Anterior cingulate cortex (tissue), 58 donors: ENCODE measurements at regions not wholly inside any gene's neighbourhood (a gene's known extent, or its start where the extent isn't known, plus 50 kb on each side); places are given as distances from the start of the nearest gene placed in this dataset.

Source experiments
- DNase-seq, 58 donors: peaks; one replicate each; lab custom pipeline; 2025; lab: John Stamatoyannopoulos, UW

DNA sequence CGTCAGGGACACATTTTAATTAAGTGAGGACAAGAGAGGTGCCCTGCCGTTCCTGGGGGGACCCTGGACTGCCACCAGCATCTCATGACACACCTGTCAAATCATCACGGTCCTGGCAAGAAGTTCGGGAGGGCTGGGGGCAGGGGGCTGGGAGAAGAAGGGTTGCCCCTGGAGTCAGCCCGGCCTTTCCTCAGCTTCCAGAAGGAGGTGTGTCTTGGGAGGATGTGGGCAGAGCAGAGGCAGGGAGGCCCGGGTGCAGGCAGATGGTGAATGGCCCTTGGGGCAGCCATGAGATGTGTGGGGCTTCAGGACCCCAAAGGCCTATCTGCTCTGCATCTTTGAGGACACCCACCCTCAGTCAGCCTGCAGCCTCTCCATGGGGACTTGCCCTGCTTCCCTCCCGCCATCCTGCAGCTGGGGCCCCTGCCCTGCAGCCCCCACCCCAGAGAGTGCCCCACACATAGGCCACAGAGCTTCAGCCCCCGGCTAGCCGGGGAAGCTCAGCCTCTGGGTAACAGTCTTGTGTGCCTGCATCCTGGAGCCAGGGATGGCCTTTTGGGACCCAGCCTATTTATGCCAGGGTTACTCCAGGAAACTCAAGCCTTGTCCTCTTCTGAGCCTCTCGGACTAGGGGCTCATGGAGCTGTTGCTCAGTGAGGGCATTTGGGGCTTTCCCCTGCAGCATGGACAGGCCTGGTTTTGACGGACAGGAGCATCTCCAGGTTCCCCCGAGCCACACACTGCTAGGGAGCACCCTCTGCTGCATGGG lies 178.5 kb downstream of the KIF26A start:
- DNase-seq, result no peak

DNA sequence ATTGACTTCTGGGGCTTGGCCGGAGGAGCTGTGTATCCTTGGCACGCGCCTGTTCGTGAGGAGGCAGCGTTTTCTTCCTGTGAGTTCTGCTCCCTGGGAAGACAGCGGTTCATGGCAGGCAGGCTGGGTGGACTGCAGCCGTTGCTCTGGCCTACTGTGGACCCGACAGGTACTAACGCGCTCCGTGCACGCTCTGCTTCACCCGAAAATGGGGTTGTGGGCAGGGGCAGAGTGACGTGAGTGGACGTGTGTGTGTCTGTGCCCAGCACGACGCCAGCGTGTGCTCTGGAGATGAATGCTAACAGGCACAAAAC lies 179.1 kb downstream of the KIF26A start:
- DNase-seq, result no peak

DNA sequence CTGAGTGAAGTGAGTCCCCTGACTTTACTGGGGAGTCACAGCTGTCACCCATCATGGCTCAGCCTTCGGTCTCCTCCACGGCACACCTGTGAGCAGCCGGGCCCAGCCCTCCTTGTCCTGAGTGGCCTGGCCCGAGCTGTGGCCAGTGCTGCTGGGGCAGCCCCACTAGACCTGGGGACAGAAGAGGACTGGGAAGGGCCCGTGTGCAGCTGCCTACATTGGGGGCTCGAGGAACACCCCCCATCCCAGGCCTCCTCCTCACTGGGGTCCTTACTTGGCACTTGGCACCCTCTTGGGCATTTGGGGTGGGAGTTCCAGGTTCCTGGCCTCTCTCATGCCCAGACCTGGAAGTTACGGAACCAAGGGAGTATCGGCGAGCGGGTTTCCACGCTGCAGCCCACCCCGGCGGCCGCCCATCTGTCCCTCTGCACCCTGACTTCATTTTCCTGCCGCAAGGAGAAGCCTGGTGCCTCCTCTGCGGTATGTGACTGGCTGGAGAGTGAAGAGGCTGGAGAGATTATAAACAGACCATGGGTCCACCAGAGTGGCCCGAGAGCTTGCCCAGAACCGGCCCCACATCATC lies 179.7 kb downstream of the KIF26A start:
- DNase-seq, result no peak

- no peak for DNase-seq
Measured at GRCh38 chr14:104318558-104319490, 180.4 kb downstream of the KIF26A start.

- no peak for DNase-seq
Measured at GRCh38 chr14:104319491-104320241, 181.3 kb downstream of the KIF26A start.

GRCh38 chr14:104320611-104321086 lies 182.3 kb downstream of the KIF26A start:
- DNase-seq, result no peak

GRCh38 chr14:104321088-104321801 lies 182.9 kb downstream of the KIF26A start:
- DNase-seq, result no peak

DNA sequence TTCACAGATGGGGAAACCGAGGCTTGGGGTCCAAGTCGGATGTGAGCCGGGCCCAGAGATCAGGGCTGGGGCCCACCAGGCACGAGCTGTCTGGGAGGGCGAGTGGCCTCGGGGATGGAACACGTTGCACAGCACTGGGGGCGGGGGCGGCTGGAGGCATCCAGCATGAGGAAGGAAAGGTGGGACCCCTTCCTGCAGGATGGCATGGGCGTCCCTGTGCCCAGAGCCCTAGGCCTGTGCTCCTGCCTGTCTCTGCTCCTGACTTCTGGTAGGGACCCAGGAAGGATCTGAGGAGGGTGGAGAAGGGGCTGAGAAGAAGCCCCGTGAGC lies 183.4 kb downstream of the KIF26A start:
- DNase-seq, result no peak

DNA sequence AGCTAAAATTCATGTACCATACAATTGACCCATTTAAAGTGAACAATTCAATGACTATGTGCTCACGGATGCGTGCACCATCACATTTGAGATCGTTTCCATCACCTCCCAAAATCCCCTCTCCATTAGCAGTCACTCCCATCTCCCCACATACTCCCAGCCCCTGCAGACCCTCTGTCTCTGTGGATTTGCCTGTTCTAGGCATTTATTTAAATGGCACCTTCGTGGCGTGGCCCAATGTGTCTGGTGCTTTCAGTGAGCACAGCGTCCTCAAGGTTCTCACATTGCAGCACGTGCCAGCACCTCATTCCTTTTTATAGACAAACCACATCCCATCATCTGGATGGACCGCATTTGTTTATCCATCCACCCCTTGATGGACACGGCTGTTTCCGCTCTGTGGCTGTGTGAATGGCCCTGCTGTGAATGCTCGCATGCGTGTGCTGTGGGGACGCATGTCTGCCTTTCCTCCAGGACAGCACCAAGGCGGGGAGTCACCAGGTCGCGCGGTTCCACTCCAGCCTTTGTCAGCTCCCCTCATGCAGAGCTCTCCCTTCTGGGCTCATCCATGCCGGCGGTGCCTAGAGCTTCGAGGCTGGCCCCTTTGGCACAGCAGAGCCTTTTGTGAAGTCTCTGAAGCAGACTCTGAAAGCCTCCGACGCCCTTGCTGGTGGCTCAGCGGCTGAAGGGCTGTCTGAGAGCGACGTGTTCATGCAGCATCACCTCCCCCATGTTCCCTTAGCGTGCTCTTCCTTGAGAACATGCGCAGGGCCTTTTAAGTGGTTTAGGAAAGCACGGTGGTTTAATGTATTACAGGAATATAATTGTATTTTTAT lies 184.4 kb downstream of the KIF26A start:
- DNase-seq, result no peak

DNA sequence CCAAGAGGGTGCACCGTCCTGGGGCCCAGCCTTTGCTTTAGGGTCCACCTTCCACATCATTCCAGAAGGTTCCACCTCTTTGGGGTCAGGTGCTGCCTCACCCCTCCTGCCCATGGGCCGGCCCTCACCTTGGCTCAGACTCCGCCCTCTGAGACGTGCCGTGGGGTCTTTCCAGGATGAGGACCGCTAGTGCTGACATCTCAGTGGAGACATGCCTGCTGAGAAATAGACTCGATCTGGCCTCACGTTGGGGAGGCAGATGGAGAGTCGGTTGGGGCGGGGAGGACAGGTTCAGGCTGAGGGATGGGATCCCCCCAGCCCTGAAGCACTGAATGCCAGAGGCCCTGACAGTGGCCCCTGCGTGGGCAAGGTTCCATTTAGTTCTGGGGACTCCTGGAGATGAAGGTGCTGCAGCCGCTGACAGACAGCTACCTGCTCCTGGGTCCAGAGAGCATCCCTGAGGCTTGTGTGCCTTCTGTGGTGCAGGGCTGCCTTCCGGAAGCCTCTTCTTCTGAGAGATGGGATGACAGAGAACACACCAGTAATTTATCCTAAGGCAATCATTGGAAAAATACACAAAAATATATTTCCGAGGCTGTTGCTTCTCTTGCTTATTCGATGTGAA lies 185.3 kb downstream of the KIF26A start:
- DNase-seq, result no peak

DNA sequence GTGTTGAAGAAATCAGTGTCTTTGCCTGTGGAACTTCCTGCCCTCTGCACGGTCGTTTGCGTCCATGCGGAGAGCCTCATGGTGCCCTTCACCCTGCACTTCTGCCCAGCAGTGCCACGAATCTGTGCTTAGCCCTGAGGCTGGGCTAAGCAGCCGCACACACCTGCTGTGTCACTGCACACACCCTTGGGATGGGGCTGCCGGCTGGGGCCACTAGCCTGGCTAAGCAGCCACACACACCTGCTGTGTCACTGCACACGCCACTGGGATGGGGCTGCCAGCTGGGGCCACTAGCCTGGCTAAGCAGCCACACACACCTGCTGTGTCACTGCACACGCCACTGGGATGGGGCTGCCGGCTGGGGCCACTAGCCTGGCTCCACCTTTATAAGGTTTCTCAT lies 188.5 kb downstream of the KIF26A start:
- DNase-seq, result no peak

- DNase-seq, result no peak
Measured at GRCh38 chr14:104328607-104329006, 190.2 kb downstream of the KIF26A start.

DNA sequence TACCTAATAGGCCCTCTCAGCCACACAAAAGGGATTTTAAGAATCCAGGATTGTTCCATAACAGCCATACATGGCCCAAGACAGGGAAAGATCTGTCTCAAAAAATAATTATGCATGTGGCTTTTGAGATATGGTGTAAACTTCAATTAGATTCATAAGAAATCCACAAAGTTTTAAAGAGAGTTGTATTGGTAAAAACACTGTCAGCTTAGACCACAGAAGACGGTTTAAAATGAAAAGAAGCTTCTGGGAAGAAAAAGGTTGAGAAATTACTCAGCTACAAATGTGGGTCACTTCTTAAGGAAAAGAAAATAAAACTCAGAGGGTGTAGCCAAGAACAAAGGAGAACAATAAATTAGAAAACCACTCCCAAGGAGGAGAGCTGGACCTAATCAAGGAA lies 191.4 kb downstream of the KIF26A start:
- DNase-seq, result no peak

DNA sequence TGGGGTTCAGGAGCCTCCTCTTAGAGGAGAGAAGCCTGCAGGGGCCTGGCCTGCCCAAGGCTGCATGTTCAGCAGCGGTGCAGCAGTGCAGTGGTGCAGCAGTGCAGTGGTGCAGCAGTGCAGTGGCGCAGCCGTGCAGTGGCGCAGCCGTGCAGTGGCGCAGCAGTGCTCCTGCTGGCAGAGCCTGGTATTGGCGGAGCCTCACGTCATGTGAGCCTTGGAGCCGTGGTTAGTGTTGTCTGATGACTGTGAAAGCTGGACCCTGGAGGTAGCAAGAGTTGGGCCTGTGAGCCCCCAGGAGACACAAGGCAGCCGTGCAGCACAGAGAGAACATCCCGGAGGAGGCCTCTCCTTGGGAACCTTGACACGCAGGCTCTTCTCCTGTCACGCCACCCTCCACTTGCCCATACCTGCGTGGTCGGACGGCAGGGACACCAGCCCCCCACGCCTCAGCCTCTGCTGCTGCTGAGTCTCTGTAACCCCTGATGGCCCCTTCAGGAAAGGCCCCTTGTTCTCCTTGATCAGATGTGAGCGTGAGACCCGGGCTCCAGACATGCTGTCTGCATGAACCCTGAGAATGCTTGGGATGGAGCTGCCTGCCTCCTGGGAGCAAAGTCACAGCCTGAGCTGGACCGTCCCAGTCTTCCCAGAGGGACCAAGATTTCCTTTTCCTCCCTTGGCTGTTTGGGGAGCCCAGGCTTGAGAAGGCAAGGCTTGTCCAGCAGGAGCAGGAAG lies 193.7 kb downstream of the KIF26A start:
- no peak for DNase-seq

DNA sequence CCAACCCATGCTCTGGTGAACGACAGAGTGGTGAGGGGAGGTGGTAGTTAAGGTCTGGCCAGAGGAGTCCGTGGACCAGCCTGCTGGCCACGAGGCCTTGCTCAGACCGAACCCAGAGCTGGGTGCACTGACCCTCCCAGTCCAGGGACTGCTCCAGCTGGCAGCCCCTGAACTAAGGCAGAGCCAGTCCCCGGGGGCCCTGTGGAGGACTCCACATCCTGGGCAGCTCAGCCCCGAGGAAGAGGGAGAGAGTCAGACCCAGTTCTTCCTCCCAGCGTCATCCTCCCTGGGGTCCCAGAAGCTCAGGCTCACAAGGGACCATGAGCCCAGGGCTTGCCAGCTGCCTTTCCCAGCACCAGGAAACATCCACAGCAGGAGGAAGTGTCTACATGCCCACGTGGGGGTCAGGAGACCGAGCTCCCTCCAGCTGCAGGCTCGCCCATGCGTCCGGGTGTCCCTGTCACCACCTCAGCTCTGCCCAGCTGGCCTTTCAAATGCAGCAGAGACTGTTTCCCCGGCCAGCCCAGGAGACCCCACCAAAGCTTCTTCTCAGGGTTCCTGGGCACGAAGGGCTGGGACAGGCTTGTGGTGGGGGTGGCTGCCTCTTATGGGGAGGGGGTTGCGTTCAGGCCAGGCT lies 194.4 kb downstream of the KIF26A start:
- no peak for DNase-seq

DNA sequence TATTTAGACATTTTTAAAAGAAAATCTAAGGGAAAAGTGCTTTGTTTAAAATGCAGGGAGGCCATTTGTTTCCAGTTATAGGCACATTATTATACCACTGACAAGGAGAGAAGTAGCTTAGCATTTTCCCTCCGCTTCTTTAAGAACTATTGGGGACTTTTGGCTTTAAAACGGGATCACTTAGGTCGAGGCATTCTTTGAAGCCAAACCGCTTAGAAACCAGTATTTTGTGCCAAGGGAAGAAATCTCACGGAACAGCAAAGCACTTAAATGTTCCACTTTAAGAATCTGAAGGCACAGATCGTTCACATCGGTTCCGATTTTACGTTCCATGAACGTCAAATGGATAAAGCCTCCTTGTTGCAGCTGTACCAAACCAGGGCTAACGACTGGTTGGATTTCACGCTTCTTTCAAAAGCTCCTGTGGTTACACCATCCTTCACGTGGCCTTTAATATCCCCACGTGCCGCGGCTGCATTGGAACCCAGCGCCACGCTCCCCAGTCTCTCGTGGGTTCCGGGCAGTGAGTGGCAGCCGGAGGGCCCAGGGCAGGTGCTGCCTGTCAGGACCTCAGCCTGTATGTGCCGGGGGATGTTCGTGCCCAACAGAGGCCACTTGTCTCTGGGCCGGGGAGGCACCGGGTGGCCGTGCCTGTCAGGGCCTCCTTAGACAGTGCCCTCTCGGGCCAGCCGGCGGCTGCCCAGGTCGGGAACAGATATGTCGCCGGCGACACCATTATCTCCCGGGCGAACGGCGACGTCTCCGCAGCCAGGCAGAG lies 195.4 kb downstream of the KIF26A start:
- no peak for DNase-seq
